ENCODE measurements at regions not wholly inside any gene's neighbourhood (a gene's known extent, or its start where the extent isn't known, plus 50 kb on each side); places are given as distances from the start of the nearest gene placed in this dataset.

DNA sequence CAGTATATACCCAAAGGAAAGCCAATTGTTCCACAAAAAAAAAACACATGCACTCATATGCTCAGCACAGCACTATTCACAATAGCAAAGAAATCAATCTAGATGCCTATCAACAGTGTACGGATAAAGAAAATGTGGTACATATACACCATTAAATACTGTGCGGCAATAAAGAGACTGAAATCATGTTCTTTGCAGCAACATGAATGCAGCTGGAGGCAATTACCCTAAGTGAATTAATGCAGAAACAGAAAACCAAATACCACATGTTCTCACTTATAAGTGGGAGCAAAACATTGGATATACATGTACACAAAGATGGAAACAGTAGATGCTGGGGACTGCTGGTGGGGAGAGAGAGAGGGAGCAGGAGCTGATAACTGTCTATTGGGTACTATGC lies 124.2 kb upstream of the AADACL2 start:
- TF ChIP-seq CTCF (IDR thresholded peaks at IDR 0.05), result no peak
- no peak for TF ChIP-seq POLR2A (IDR thresholded peaks at IDR 0.05)
